Activated CD4-positive, alpha-beta T cell treated with anti-CD3 and anti-CD28 coated beads, Interleukin-2, amount 10 ng/mL, durations not matched to agents 7 days and 5 days (primary cell): ENCODE measurements at regions not wholly inside any gene's neighbourhood (a gene's known extent, or its start where the extent isn't known, plus 50 kb on each side); places are given as distances from the start of the nearest gene placed in this dataset.

Source experiments
- CTCF ChIA-PET: fragments of 350-600 bp; sonication (Branson Sonifier 250); formaldehyde crosslinking; loops from one replicate; lab custom pipeline; 2021; ENCODE audit warnings: antibody characterized with exemption; lab: Charles Lee
- POLR2A ChIA-PET: fragments of 350-600 bp; sonication (Branson Sonifier 250); formaldehyde crosslinking; loops from one replicate; lab custom pipeline; 2021; ENCODE audit warnings: antibody characterized with exemption; lab: Charles Lee
- DNase-seq: peaks from one replicate; pipeline ENCODE4 v3.0.0-alpha.2; 2020
- H3K27ac Mint-ChIP-seq: one replicate; pipeline ENCODE4 v1.8.0; 2021; ENCODE audit warnings: mild to moderate bottlenecking, moderate library complexity, mixed read lengths
- H3K27me3 Mint-ChIP-seq: one replicate; pipeline ENCODE4 v1.8.0; 2021; ENCODE audit warnings: mixed read lengths
- H3K36me3 Mint-ChIP-seq: one replicate; pipeline ENCODE4 v1.8.0; 2021; ENCODE audit warnings: low read depth, mixed read lengths
- H3K4me1 Mint-ChIP-seq: one replicate; pipeline ENCODE4 v1.8.0; 2021; ENCODE audit warnings: mixed read lengths
- H3K4me3 Mint-ChIP-seq: one replicate; pipeline ENCODE4 v1.8.0; 2021; ENCODE audit warnings: mild to moderate bottlenecking, moderate library complexity, mixed read lengths
- H3K9me3 Mint-ChIP-seq: one replicate; pipeline ENCODE4 v1.8.0; 2021; ENCODE audit warnings: mixed read lengths

DNA sequence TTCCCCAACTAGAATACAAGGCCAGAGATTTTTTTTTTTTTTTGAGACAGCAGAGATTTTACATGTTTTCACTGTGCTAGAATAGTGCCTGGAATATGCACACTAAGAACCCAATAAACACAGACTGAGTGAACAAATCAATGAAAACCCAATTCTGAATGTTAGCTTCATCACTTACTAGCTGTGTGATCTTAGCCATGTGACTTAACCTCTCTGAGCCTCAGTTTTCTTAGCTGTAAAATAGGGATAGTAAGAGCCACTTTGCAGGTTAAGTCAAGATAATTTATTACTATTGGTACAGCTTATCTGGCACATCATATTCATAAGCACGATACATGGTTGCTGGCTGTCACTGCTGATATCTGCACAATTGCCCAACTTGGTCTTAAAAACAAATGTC lies 140.6 kb downstream of the EN1 start:
- Mint-ChIP-seq H3K9me3 (no peaks in the 10 kb centered on the region), H3K4me1 (no peaks in the 10 kb centered on the region), H3K27ac (no peak overlapping the region), H3K4me3 (no peak overlapping the region), H3K36me3 (no peaks in the 10 kb centered on the region), H3K27me3 (peaks cover 2% of the 10 kb centered on the region)
- ChIA-PET POLR2A (no interaction called here), CTCF (no interaction called here)
- no peak for DNase-seq

GRCh38 chr2:118706371-118706770 lies 141.1 kb downstream of the EN1 start:
- no peaks in the 10 kb centered on the region for H3K4me1 Mint-ChIP-seq
- DNase-seq, result no peak
- H3K27me3 Mint-ChIP-seq, result peaks cover 2% of the 10 kb centered on the region
- ChIA-PET CTCF (no interaction called here), POLR2A (no interaction called here)
- no peaks in the 10 kb centered on the region for H3K36me3 Mint-ChIP-seq
- H3K4me3 Mint-ChIP-seq, result no peak overlapping the region
- no peak overlapping the region for H3K27ac Mint-ChIP-seq
- no peaks in the 10 kb centered on the region for H3K9me3 Mint-ChIP-seq

- H3K4me3 Mint-ChIP-seq, result no peak overlapping the region
- no peaks in the 10 kb centered on the region for H3K9me3 Mint-ChIP-seq
- no peak overlapping the region for H3K27ac Mint-ChIP-seq
- ChIA-PET CTCF (no interaction called here), POLR2A (no interaction called here)
- no peak for DNase-seq
- no peaks in the 10 kb centered on the region for H3K4me1 Mint-ChIP-seq
- no peaks in the 10 kb centered on the region for H3K36me3 Mint-ChIP-seq
- peaks cover 2% of the 10 kb centered on the region for H3K27me3 Mint-ChIP-seq
Observed at GRCh38 chr2:118705032-118705431, 142.4 kb downstream of the EN1 start.

DNA sequence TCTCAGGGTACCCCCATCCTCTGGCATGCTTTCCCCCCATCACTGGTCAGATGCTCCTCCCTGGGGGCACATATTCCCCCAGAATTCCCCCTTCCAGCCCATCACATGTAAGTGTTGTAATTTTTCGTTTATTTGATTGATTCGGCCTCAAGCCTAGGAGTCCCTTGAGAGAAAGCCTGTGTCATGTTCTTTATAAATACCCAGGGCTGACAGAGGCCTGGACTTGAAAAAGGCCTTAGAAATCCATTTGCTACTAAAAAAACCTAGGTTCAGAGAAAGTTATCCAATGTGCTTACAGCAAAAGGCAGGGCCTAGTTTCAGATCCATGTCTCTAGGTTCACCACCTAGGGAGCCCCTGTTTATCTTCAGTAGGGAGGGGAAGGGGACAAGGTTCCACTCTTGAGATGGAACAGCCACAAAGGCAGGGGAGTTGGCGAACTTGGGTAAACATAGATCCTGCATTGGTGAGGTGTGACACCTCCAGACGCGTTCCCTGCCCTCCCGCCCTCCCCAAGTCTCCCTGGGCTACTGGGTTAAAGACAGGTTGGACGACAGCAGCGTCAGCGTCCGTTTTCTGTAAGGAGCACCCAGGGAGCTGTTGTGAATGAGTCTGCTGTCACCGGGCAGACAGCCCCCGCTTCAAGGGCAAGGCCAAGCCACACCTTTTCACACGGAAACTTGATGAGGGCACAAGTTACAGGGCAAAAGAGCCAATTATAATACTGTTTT lies 147.8 kb downstream of the EN1 start:
- H3K27me3 Mint-ChIP-seq, result peaks cover 2% of the 10 kb centered on the region
- no peak overlapping the region for H3K4me3 Mint-ChIP-seq
- ChIA-PET POLR2A (no interaction called here), CTCF (no interaction called here)
- H3K36me3 Mint-ChIP-seq, result no peaks in the 10 kb centered on the region
- H3K4me1 Mint-ChIP-seq, result no peaks in the 10 kb centered on the region
- no peak overlapping the region for H3K27ac Mint-ChIP-seq
- no peaks in the 10 kb centered on the region for H3K9me3 Mint-ChIP-seq
- no peak for DNase-seq

DNA sequence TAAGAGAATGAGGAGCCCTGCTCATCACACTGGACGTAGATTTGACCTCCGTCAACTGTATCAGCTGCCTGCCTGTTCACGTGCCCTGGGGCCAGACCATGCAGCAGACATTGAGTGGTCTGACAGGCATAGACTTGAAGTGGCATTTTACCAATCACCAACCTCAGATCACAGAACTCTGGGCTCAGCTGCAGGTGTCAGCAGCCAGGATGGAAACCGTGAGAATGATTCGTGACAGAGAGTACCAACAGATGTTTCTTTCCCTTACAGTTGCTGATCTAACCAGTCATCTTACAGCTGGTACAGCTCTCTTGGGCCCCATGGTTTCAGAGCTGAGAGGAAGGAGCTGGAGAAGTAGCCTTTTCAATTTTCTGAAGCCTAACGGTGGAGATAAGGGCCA lies 148.9 kb downstream of the EN1 start:
- Mint-ChIP-seq H3K27ac (no peak overlapping the region), H3K27me3 (peaks cover 2% of the 10 kb centered on the region), H3K4me1 (no peaks in the 10 kb centered on the region), H3K9me3 (no peaks in the 10 kb centered on the region), H3K4me3 (no peak overlapping the region), H3K36me3 (no peaks in the 10 kb centered on the region)
- POLR2A ChIA-PET, result no interaction called here
- DNase-seq, result no peak
- CTCF ChIA-PET, result no interaction called here

GRCh38 chr2:118697781-118698180 lies 149.7 kb downstream of the EN1 start:
- Mint-ChIP-seq H3K36me3 (no peaks in the 10 kb centered on the region), H3K9me3 (no peaks in the 10 kb centered on the region), H3K4me3 (no peak overlapping the region), H3K27ac (no peak overlapping the region), H3K4me1 (no peaks in the 10 kb centered on the region), H3K27me3 (no peaks in the 10 kb centered on the region)
- DNase-seq, result no peak
- ChIA-PET POLR2A (no interaction called here), CTCF (no interaction called here)

- Mint-ChIP-seq H3K4me1 (no peaks in the 10 kb centered on the region), H3K9me3 (no peaks in the 10 kb centered on the region), H3K27ac (no peak overlapping the region), H3K4me3 (no peak overlapping the region), H3K36me3 (no peaks in the 10 kb centered on the region), H3K27me3 (no peaks in the 10 kb centered on the region)
- POLR2A ChIA-PET, result no interaction called here
- CTCF ChIA-PET, result no interaction called here
- DNase-seq, result no peak
Observed at GRCh38 chr2:118696786-118697465, 150.5 kb downstream of the EN1 start.

- Mint-ChIP-seq H3K4me3 (no peak overlapping the region), H3K36me3 (no peaks in the 10 kb centered on the region), H3K27ac (no peak overlapping the region), H3K9me3 (no peaks in the 10 kb centered on the region), H3K4me1 (no peaks in the 10 kb centered on the region), H3K27me3 (no peaks in the 10 kb centered on the region)
- CTCF ChIA-PET, result no interaction called here
- POLR2A ChIA-PET, result no interaction called here
- DNase-seq, result no peak
Observed at GRCh38 chr2:118693287-118693822, 154.1 kb downstream of the EN1 start.

DNA sequence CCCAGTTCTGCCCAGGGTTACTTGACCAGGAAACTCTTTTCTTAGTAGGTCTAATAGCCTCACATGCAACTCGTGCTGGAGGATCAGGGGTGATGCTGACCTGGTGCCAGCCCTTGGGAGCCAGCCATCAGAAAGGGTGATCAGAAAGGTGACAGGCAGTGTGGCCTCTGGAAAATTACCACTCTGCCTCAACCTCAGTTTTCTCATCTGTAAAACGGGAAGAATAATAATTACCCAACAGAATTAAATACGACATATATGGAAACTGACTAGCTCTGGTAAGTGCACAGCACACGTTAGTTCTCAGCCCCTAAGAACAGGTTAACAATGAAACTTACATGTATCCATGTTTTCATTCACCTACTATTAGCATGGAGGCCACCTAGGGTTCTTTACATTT lies 157.6 kb downstream of the EN1 start:
- no peak for DNase-seq
- H3K27ac Mint-ChIP-seq, result no peak overlapping the region
- no peaks in the 10 kb centered on the region for H3K9me3 Mint-ChIP-seq
- no peak overlapping the region for H3K4me3 Mint-ChIP-seq
- H3K27me3 Mint-ChIP-seq, result no peaks in the 10 kb centered on the region
- no peaks in the 10 kb centered on the region for H3K4me1 Mint-ChIP-seq
- no peaks in the 10 kb centered on the region for H3K36me3 Mint-ChIP-seq
- POLR2A ChIA-PET, result no interaction called here
- CTCF ChIA-PET, result no interaction called here

DNA sequence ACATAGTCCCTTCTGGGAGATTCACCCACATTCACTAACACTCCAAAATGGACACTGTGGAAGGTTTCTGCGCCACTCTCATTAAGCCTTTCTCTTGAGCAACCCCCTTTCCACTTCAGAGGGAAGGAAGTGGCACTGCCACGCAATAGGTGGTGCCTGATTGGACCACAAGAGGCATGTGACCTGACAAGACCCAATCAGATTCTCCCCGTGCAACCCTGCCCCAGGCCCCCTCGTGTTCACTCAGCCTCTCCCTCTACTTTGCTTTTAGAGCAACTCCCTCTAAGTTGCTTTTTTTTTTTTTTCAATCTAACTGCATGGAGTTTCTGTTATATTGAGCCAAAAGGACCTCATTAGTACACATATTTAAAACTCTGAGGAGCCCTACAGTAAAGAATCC lies 158.0 kb downstream of the EN1 start:
- H3K4me1 Mint-ChIP-seq, result no peaks in the 10 kb centered on the region
- no peaks in the 10 kb centered on the region for H3K27me3 Mint-ChIP-seq
- CTCF ChIA-PET, result no interaction called here
- DNase-seq, result no peak
- no peaks in the 10 kb centered on the region for H3K9me3 Mint-ChIP-seq
- POLR2A ChIA-PET, result no interaction called here
- no peak overlapping the region for H3K27ac Mint-ChIP-seq
- no peak overlapping the region for H3K4me3 Mint-ChIP-seq
- no peaks in the 10 kb centered on the region for H3K36me3 Mint-ChIP-seq

DNA sequence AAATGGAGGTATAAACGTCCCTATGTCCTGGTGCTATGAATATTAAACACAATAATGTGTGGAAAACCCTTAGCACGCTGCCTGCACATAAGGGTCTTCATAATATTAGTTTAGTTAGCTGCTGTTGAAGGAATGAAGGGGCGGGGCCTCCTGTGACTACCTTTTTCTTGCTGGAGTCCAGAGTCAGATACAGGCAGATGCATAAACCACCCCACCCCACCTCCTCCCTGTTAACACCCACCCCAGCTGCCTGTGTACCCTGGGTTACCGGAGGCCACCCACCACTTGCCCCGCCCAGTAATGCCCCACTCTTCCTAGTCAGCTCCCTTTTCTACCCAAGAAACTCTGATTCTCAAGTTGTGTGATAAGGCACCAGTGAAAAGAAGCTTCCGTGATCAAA lies 158.4 kb downstream of the EN1 start:
- Mint-ChIP-seq H3K27me3 (no peaks in the 10 kb centered on the region), H3K27ac (no peak overlapping the region), H3K9me3 (no peaks in the 10 kb centered on the region), H3K4me1 (no peaks in the 10 kb centered on the region), H3K4me3 (no peak overlapping the region), H3K36me3 (no peaks in the 10 kb centered on the region)
- DNase-seq, result no peak
- POLR2A ChIA-PET, result no interaction called here
- CTCF ChIA-PET, result no interaction called here

- no peak for DNase-seq
- Mint-ChIP-seq H3K9me3 (no peaks in the 10 kb centered on the region), H3K27me3 (no peaks in the 10 kb centered on the region), H3K4me3 (no peak overlapping the region), H3K36me3 (no peaks in the 10 kb centered on the region), H3K4me1 (no peaks in the 10 kb centered on the region), H3K27ac (no peak overlapping the region)
- ChIA-PET CTCF (no interaction called here), POLR2A (no interaction called here)
Observed at GRCh38 chr2:118687698-118688097, 159.8 kb downstream of the EN1 start.

- H3K9me3 Mint-ChIP-seq, result no peaks in the 10 kb centered on the region
- no peak overlapping the region for H3K27ac Mint-ChIP-seq
- CTCF ChIA-PET, result no interaction called here
- H3K4me1 Mint-ChIP-seq, result no peaks in the 10 kb centered on the region
- DNase-seq, result no peak
- no peaks in the 10 kb centered on the region for H3K27me3 Mint-ChIP-seq
- H3K4me3 Mint-ChIP-seq, result no peak overlapping the region
- H3K36me3 Mint-ChIP-seq, result no peaks in the 10 kb centered on the region
- POLR2A ChIA-PET, result no interaction called here
Observed at GRCh38 chr2:118687192-118687591, 160.3 kb downstream of the EN1 start.

GRCh38 chr2:118686346-118686745 lies 161.1 kb downstream of the EN1 start:
- H3K9me3 Mint-ChIP-seq, result no peaks in the 10 kb centered on the region
- DNase-seq, result no peak
- no peak overlapping the region for H3K27ac Mint-ChIP-seq
- ChIA-PET CTCF (no interaction called here), POLR2A (no interaction called here)
- H3K4me1 Mint-ChIP-seq, result no peaks in the 10 kb centered on the region
- no peaks in the 10 kb centered on the region for H3K27me3 Mint-ChIP-seq
- H3K4me3 Mint-ChIP-seq, result no peak overlapping the region
- H3K36me3 Mint-ChIP-seq, result no peaks in the 10 kb centered on the region
